SK-N-SH treated with all-trans-retinoic acid at 6 μM for 48 hours (cell line): ENCODE measurements at regions not wholly inside any gene's neighbourhood (a gene's known extent, or its start where the extent isn't known, plus 50 kb on each side); places are given as distances from the start of the nearest gene placed in this dataset.

ENCODE experiments used
- ARNTL ChIP-seq: fragments of 450-650 bp; formaldehyde crosslinking; IDR thresholded peaks from 2 replicates; pipeline ENCODE4 v1.5.0; 2020; ENCODE audit warnings: low read depth, mild to moderate bottlenecking, moderate library complexity, borderline replicate concordance
- GLIS3 ChIP-seq: fragments of 250-450 bp; sonication (Bioruptor Pico); IDR thresholded peaks from 2 replicates; pipeline ENCODE4 v1.5.0; 2020; ENCODE audit warnings: mild to moderate bottlenecking, moderate library complexity
- ISL1 ChIP-seq: fragments of 250-450 bp; sonication (Bioruptor Pico); IDR thresholded peaks from 2 replicates; pipeline ENCODE4 v2.1.2; 2022; ENCODE audit warnings: mild to moderate bottlenecking, moderate library complexity
- PPARA ChIP-seq: fragments of 250-450 bp; sonication (Bioruptor Pico); IDR thresholded peaks from 2 replicates; pipeline ENCODE4 v1.5.0; 2020; ENCODE audit warnings: mild to moderate bottlenecking, borderline replicate concordance
- RARB ChIP-seq: fragments of 250-450 bp; sonication (Bioruptor Pico); IDR thresholded peaks from 2 replicates; pipeline ENCODE4 v1.8.0; 2021; ENCODE audit warnings: mild to moderate bottlenecking, moderate library complexity
- ZC3H10 ChIP-seq: fragments of 250-450 bp; sonication (Bioruptor Pico); IDR thresholded peaks from 2 replicates; pipeline ENCODE4 v1.5.1; 2021; ENCODE audit warnings: mild to moderate bottlenecking, moderate library complexity
- ZFP30 ChIP-seq: fragments of 450-650 bp; formaldehyde crosslinking; IDR thresholded peaks from 2 replicates; pipeline ENCODE4 v1.5.0; 2022; ENCODE audit warnings: mild to moderate bottlenecking, moderate library complexity
- ZNF565 ChIP-seq: fragments of 450-650 bp; formaldehyde crosslinking; conservative IDR thresholded peaks from 2 replicates; pipeline ENCODE4 v1.5.0; 2020; ENCODE audit warnings: low read depth, mild to moderate bottlenecking, moderate library complexity
- TF ChIP-seq, protein P1 (sequence below): fragments of 250-450 bp; sonication (Bioruptor Pico); IDR thresholded peaks from 2 replicates; pipeline ENCODE4 v1.8.0; 2020; ENCODE audit warnings: mild to moderate bottlenecking, moderate library complexity, borderline replicate concordance

DNA sequence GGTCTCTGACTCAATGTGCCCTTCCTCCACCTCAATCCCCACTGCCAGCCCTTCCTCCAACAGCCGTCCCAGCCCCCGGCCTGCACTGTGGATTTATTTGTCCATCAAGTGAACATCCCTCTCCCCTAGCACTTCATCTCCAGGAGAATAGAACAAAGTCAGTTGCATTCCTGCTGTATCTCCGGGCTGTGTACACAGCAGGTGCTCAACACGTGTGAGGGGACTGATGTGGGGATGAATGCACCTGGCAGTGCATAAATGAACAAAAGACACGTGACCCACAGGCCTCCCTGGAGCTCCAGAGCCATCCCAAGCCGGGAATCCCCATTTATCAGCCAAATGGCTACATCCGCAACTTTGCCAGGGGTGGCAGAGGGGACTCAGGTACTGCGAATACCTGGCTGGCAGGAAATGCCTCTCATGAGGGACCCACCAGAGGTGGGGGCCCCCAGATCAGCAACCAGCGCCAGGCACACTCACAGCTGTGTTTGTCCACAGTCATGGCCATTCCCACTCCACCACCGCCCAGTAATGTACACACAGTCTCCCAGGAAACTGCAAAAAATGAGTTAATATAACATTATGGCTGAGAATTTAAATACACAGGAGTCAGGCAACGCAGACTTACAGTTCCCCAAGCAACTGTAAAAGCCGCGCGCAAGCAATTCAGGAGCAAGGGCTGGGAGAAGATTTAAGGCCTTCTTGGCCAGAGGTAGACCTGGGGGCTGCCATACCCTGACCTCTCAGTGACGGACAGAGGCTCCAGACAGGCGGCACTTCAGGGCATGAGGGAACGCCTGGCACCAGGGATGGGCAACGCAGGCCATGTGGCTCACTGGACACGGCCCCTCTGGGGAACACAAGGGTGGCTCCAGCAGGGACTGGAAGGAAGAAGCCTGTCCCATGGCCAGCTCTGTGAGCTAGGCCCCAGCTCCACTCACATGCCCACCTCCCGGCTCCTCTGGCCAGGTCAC is 50.3 kb upstream of the TCF20 start:
- TF ChIP-seq ZFP30 (CRISPR knock-in tag): no peak
- TF ChIP-seq ARNTL (CRISPR knock-in tag): no peak
- TF ChIP-seq RARB (CRISPR knock-in tag): no peak
- no peak for TF ChIP-seq ZNF565
- TF ChIP-seq ISL1 (CRISPR knock-in tag): no peak
- TF ChIP-seq, protein P1, sequence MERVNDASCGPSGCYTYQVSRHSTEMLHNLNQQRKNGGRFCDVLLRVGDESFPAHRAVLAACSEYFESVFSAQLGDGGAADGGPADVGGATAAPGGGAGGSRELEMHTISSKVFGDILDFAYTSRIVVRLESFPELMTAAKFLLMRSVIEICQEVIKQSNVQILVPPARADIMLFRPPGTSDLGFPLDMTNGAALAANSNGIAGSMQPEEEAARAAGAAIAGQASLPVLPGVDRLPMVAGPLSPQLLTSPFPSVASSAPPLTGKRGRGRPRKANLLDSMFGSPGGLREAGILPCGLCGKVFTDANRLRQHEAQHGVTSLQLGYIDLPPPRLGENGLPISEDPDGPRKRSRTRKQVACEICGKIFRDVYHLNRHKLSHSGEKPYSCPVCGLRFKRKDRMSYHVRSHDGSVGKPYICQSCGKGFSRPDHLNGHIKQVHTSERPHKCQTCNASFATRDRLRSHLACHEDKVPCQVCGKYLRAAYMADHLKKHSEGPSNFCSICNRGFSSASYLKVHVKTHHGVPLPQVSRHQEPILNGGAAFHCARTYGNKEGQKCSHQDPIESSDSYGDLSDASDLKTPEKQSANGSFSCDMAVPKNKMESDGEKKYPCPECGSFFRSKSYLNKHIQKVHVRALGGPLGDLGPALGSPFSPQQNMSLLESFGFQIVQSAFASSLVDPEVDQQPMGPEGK (CRISPR knock-in tag): no peak
- no peak for TF ChIP-seq GLIS3
- TF ChIP-seq PPARA (CRISPR knock-in tag): no peak
- TF ChIP-seq ZC3H10 (CRISPR knock-in tag): no peak
